ACHN (cell line): ENCODE measurements at regions not wholly inside any gene's neighbourhood (a gene's known extent, or its start where the extent isn't known, plus 50 kb on each side); places are given as distances from the start of the nearest gene placed in this dataset.

Experiments used
- DNase-seq: peaks from one replicate; pipeline ENCODE4 v3.0.0-alpha.2; 2015
- in situ Hi-C: cut with HindIII; loops from 2 replicates; pipeline ENCODE4 v1.10.0; 2017; ENCODE audit warnings: low sequenced_read_pairs, low pct_ligation_motif_present, low pct_unique_long_range_greater_than_20kb

DNA sequence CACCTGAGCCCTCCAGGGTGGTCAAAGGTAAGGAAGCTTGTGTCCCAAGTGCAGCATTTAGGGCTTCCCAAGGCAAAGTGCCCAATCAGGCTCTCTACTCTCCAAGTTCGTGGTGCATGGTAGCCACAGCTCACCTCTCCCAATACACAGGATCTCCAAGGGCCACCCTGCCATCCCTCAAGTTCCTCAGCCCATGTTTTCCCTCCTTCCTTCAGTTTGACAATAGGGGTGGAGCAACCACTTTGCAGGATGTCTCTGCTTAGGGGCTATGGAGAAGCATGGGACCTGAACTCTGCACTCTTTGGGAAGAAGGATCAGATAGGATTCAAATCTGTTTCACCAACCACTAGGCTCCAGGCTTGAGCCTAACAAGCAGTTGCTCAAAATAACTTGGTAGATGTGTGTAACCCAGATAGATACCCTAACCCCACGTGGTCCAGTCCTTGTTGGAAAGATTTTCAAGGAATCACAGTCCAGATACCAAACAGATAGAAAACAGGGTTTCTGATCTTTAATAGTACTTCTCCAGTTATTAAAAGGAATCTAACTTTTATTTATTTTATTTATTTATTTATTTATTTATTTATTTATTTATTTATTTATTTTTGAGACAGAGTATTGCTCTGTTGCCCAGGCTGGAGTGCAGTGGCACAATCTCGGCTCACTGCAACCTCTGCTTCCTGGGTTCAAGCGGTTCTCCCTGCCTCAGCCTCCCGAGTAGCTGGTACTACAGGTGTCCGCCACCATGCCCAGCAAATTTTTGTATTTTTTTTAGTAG is 248.1 kb downstream of the CTTN start:
- in situ Hi-C loops: no loop called here
- DNase-seq: no peak

DNA sequence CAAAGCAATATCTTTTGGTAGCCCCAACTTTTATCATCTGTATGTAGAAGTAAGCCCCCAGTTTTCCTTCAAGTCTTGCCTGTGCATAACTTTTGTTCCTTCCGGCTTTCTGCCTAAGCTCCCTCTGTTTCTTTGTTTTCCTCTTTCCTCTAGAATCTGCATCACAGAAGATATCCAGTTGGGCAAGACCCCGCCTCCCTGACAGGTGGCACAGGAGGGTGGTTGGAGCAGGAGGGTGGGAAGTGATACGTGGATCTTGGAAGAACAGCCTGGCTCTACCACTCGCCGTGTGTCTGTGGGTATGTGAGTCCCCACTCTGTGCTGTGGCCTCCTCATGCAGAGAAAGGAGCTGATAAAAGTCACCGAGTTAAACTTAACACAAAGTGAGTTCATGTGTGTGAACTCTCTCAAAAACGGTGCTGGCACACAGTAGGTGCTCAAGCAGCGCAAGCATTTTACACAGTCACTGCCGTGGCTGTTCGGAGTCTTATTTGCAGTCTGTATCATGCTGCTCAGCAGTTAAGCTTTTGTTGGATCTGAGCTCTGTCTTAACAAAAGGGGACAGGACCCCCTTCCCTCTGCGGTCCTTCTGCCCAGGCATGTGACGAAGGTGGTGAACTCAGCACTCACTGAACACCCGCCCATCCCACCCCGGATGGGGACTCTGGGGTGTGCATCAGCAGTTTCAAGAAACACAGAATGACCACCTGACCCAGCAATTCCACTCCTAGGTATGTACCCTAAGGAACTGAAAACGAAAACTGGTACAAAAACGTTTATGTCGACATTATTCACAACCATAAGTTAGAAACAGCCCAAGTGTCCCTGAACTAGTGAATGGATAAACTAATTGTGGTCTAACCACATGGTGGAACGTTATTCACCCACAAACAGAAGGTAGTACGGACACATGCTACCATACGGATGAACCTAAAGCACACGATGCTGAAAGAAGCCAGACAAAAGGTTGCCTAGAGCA is 249.1 kb downstream of the CTTN start:
- DNase-seq: no peak
- in situ Hi-C loops: no loop called here

DNA sequence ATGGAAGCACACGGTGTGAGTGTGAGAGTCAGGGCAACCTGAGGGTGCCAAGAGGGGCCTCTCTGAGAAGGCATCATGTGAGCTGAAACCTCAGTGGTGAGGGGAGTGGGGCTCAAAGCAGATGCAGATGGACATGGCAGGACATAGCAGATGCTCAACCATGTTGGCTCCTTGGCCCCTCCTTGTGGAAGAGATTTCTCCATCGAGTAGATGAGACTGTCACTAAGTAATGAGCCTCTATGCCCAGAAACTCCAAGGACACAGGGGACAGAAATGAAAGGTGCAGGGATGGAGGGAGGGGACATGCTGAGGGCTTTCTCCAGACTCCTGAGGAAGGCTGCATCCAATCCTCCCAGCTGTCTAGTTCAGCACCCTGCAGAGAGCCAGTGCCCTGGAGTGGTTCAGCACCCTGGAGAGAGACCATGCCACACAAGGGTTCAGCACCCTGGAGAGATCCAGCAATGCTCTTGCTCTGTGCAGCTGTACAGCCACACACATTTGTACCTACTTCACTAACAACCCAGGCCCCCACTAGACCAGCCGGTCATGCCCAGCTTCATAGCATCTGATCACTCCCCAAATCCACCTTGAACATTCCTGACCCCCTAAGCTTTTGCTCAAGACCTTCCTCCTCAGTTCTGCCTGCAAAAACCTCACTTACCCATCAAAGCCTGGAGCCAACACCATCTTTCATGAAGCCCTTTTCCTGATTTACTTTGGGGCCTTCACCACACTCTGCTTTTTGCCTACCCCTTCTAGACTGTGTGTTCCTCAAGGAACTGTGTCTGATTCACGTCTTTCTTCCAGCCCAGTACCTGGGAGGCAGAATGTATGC is 252.0 kb downstream of the CTTN start:
- peak; percentile 75 for DNase-seq
- in situ Hi-C loops: no loop called here

DNA sequence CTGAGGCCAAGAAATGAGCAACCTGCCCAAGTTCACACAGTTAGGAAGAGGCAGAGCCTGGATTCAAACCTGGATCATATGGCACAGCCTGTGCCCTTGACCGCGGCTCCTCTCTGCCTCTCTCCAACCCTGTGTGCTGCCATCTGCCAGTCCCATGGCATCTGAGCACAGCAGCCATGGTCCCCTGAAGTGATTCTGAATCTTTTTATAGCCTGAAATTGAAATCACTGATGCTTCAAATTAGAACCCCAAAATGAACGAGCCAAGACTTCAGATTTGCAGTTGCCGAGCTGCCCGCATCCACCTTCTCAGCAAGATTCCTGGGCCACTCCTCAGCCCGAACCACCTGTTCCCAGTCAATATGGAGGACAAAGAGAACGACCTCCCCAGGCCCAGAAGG is 252.7 kb downstream of the CTTN start:
- no peak for DNase-seq
- in situ Hi-C loops: no loop called here

DNA sequence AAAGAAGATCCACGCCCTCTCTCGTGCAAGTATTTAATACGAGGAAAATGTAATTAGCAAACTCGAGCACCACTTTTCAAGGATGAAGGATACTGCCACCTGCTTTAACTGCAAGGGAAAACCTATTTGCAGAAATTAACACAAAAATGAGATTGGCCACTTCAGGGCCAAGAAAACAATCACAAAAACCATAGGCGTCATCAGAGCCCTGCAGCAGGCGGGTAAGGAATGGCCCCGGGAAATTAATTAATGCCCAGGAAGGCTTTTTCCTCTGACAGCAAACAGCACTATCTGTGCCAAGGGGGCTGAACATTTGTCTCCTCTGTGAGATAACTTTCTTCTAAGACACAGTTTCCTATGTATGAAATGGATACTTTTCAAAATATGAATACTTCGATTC is 255.7 kb downstream of the CTTN start:
- in situ Hi-C loops: no loop called here
- DNase-seq: no peak

DNA sequence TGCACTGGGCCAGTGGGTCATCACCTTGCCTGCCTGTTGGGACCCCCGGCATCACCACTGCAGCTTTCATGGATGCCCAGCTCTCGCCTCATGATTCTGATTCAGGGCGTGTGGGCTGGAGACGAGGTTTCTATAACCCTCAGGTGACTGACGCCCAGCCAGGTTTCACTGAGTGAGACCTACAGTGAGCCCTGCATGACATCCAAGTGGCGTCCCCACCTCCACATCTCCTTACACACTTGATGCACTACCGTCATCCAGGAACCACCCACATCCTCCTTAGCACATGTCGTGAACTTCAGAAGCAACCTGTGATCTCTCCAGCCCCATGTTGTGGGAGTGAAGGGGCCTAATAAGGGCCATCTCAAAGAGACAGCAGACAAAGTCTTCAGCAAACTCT is 257.5 kb downstream of the CTTN start:
- DNase-seq: no peak
- in situ Hi-C loops: no loop called here

DNA sequence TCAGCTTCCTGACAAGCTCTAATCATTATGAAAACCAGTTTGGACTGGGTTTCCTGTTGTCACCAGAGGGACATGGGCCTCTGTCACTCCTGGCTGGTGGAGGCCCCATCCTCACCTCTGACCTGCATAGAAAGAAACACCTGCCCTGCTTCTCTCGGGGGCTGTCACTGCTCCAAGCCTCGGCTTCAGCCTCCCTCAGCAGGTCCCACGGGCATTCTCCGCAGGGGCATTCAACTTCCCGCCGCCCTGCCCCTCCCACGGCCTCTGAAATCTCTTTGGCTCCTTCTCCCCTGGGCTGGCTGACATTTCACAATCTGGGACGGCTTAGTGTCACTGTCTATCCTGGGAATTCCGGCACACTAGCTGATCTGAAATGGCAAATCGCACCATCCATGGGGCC is 257.9 kb downstream of the CTTN start:
- no peak for DNase-seq
- in situ Hi-C loops: no loop called here

DNA sequence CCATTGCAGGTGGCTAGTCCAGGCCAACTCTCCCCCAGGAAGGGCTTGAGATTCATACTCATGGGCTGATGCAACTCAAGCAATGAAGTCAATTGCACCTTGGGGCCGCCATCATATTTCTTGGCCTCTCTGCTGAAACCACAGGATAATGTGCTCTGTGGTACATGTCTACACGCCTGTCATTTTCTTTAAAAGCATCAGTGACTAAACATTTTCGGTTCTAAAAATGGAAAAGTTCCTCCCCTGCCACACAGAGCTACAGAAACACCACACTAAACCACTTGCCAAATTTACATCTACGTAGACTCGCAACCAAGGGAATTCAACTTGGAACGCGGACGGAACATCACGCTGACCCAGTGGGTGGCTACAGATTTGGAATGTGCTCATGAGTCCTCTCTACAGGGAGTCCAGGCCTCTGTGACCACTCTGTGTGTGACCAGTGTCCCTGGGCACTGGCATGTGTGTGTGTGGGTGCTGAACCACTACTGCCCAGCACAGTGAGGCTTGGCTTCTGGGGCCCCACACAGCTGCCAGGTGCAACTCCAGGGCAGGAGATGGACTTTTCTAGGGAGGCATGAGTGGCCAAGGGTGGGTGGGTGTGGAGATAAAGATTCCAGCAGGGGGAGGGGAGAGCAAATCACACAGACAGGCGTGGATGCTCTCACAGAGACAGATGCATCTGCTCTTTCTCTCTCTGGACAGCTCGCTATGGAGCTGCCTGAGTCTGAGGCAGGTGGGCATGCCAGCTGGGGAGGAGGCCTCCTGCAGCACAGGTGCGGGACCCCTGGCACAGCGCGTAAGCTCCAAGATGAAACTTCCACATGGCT is 261.9 kb downstream of the CTTN start:
- in situ Hi-C loops: no loop called here
- no peak for DNase-seq

DNA sequence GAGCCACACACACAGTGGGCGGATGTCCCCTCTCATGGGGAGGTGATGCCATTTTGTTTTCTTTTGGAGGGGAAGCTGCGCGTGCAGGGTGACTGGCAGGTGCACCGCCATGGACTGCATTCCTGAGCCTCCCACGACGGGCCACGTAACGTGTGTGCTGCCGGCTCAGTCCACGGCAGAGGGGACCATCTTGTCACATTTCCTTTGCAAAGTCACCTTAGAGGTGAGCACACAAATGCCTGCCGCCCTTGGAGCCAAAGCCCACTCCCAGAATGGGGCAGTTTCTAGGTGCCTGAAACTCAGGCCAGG is 262.5 kb downstream of the CTTN start:
- DNase-seq: no peak
- in situ Hi-C loops: no loop called here

DNA sequence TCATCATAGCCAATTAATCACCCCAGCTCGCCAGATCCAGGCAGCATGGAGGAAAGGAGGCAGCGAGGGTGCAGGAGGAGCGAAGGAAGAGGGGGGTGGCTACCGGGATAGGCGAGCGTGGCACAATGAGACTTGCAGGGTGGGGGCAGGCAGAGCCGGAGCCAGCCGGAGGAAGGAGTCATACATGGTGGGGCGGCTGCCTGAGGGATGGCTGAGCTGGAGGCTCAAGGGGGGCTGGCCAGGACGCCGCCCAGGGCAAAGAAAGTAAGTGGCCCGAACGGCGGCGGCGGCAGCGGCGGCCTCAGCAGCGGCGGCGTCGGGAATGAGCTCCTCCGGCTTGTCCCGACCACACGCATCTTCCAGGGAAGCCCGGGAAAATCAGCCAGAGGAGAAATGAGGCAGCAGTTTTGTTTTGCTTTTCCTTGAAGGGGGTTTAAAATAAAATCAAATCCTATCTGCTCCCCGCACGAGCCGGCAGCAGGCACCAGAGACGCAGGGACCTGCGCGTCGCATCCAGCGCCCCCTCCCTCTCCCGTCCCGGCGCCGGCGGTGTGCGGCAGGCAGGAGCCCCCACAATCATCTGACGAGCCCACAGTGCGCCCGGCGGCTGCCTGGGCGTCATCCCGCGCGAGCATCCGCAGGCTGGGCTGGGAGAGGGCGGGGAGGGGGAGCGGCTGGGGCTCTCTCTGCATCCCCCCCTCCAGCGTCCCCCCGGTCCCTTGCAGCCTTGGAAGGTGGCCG is 263.6 kb downstream of the CTTN start:
- no peak for DNase-seq
- in situ Hi-C loops: no loop called here

DNA sequence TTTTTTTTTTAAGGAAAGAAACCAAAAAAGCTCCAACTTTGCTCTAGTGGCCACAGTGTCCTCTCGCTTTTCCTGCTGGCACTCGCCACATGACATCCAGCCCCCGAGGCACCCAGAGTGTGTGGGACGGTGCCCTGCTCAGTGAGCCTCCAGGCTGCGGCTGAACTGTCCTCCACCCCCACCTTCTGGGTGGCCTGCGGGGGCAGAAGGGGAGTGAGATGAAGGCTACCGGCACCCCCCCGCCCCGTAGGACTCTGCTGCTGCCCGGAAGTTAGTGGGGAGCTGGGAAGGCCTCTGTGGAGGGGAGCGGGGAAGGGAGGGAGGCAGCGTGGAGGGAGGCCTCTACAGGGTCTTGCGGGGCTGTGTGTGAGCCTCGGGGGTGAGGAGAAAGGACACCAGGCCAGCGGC is 264.4 kb downstream of the CTTN start:
- DNase-seq: no peak
- in situ Hi-C loops: no loop called here

DNA sequence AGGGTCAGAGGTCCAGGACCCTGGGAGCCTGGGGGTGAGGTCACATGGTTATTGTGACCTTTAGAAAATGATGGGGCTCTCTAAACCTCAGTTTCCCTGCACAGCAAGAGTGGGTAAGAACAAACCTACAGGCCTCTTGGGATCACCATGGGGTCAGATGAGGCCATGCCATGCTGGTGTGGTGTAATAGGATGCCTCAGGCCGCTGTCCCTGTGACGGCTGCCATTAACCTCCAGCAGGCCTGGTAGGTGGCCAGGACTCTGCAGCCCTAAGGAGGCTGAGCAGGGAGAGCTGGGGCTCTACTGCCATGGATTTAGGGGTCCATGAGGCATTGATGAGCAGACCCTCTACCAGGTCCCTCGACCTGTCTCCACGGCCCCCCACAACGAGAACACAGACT is 265.5 kb downstream of the CTTN start:
- DNase-seq: no peak
- in situ Hi-C loops: no loop called here

DNA sequence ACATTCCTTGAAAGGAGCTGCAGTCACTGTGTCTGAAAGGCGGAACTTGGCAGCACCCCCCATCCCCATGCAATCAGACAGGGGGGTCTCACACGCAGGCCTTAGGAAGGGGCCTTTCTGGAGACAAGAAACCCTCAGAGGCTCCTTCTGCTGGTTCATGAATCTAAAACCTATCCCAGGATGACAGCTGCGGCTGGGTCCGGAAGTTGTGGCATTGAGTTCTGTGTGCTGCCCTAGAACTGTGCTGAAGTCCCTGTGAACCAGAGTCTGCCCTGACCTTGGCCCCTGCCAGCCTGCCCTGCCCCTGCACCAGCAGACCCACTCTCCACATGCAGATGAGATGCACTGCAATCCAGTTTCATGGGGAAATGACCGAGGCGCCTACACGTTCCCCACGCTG is 268.0 kb downstream of the CTTN start:
- no peak for DNase-seq
- in situ Hi-C loops: no loop called here

DNA sequence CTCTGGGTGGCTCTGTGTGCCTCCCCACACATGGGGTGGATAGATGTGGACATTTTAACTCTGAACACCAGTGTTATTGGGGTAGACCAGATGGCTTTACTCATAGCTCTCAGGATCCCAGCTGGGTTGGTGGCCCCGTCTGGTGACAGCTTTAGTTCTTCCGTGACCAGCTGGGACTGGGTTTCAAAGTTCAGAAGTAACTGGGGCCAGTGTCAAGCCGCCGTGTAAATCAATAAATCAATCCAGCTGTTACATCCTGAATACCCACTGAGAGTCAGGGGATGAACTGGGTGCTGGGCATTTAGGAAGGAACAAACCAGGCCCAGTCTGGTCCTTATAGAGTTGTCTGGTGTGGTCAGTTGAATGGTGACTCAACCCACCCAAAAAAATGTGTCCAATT is 269.4 kb downstream of the CTTN start:
- DNase-seq: no peak
- in situ Hi-C loops: no loop called here

DNA sequence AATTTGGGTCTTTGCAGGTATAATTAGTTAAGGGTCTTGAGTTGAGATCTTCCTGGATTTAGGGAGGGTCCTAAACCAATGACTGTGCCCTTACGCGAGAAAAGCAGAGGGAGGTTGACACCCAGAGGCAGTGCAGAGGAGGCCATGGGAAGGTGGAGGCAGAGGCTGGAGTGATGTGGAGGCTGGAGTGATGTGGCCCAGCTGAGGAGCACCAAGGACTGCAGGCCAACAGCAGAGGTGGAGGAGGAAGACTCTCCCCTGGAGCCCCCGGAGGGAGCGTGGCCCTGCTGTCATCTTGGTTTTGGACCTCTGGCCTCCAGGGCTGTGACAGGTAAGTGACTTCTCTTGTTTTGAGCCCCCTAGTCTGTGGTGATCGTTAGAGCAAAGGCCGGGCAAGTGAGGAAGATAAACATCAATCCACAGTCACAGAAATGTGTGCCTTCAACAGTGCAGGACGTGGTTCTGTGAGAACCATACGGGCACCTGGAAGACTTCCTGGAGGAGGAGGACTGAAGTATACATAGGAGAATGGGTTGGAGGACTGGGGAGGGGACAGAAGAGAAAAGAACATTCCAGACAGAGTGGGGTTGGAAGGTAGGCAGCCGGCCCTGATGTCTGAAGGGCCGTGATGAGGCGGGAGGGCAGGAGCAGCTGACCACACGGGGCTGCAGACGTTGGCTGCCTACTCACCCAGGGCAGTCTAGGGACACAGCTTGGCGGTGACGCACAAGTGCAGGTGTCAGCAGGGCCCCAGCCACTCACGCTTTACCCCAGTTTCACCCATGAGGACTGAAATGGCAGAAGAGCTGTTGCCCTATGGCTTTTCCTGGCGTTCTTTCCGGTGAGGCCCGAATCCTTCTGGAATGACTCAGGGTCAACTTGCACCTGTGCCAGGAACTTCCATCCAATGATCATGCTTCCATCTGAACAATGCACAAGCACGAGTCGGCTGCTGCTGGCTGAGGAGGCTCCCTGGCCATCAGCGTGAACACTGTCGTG is 270.2 kb downstream of the CTTN start:
- in situ Hi-C loops: no loop called here
- peak; percentile 42 for DNase-seq

DNA sequence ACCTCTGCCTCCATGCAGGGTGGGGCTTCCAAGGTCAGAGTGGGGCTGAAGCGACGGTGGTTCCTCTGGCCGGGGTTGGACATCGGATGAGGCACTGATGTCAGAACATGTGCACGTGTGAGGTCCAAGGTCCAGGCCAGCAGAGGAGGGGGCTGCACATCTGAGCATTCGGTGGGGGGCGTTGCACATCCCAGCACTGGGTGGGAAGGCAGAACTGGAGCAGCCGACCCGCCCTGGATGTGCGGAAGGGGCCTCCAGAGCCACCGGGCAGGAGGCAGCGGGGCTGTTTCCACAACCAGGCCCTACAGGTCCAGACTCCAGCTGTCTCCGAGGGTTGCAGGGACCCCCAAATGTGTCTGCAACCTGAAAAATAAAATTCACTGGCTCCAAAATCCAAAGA is 271.0 kb downstream of the CTTN start:
- no peak for DNase-seq
- in situ Hi-C loops: no loop called here
